Spleen (tissue), 11 donors: ENCODE measurements at regions not wholly inside any gene's neighbourhood (a gene's known extent, or its start where the extent isn't known, plus 50 kb on each side); places are given as distances from the start of the nearest gene placed in this dataset.
A peak's percentile ranks its signal among the peaks of the same experiment; 100 is the strongest.

Experiments
- DNase-seq: peaks from one replicate; pipeline ENCODE4 v3.0.0-alpha.2; 2020
- H3K27ac ChIP-seq, 8 donors: fragments of 200-600 bp; sonication (generic) in 7 of 8; 1 replicate in 4 of 8; 2 replicates in 4 of 8; pipeline versions ENCODE4 v1.5.0 to v1.8.0; 2016 to 2021; ENCODE audit warnings: inconsistent platforms in 4 of 8, mild to moderate bottlenecking in 4 of 8, moderate library complexity in 1 of 8
- H3K27me3 ChIP-seq, 7 donors: fragments of 200-600 bp; sonication (generic) in 6 of 7; replicated peaks in 1 of 7; 1 replicate in 4 of 7; 2 replicates in 3 of 7; pipeline versions ENCODE4 v1.5.0 to v1.8.0; 2016 to 2021; ENCODE audit warnings: inconsistent platforms in 3 of 7, mild to moderate bottlenecking in 1 of 7
- H3K36me3 ChIP-seq, 6 donors: fragments of 200-600 bp; sonication (generic) in 5 of 6; 1 replicate in 4 of 6; 2 replicates in 2 of 6; pipeline versions ENCODE4 v1.5.0 to v1.8.0; 2016 to 2021; ENCODE audit warnings: inconsistent platforms in 2 of 6
- H3K4me1 ChIP-seq, 6 donors: fragments of 200-600 bp; sonication (generic) in 5 of 6; 1 replicate in 3 of 6; 2 replicates in 3 of 6; pipeline versions ENCODE4 v1.5.0 to v1.8.0; 2016 to 2021; ENCODE audit warnings: inconsistent platforms in 3 of 6
- H3K4me3 ChIP-seq, 8 donors: fragments of 200-600 bp; sonication (generic) in 7 of 8; 1 replicate in 4 of 8; 2 replicates in 4 of 8; pipeline versions ENCODE4 v1.5.0 to v1.8.0; 2016 to 2021; ENCODE audit warnings: inconsistent platforms in 4 of 8, mild to moderate bottlenecking in 4 of 8, moderate library complexity in 2 of 8
- H3K9me3 ChIP-seq, 8 donors: fragments of 200-600 bp; sonication (generic) in 7 of 8; 1 replicate in 4 of 8; 2 replicates in 4 of 8; pipeline versions ENCODE4 v1.5.0 to v1.8.0; 2016 to 2021; ENCODE audit warnings: inconsistent platforms in 4 of 8
- CTCF ChIP-seq, 11 experiments: fragments of 200-600 bp in 7 of 11; fragments of 450-650 bp in 4 of 11; sonication (generic) in 4 of 11; IDR thresholded peaks in 8 of 11; conservative IDR thresholded peaks in 3 of 11; 1 replicate in 7 of 11; 2 replicates in 4 of 11; pipeline versions ENCODE4 v1.4.0 to v1.8.0; 2016 to 2021; ENCODE audit warnings: antibody characterized with exemption in 11 of 11, inconsistent platforms in 4 of 11, mild to moderate bottlenecking in 1 of 11
- POLR2A ChIP-seq, 3 donors: fragments of 450-650 bp; IDR thresholded peaks; one replicate each; pipeline ENCODE4 v1.5.1; 2017; ENCODE audit warnings: antibody characterized with exemption in 3 of 3, mild to moderate bottlenecking in 1 of 3
- POLR2AphosphoS5 ChIP-seq, 3 donors: sonication (generic); formaldehyde crosslinking; IDR thresholded peaks; one replicate each; pipeline ENCODE4 v1.5.1; 2017; ENCODE audit warnings: antibody characterized with exemption in 3 of 3
- WGBS, 5 donors: extraction: QIAGEN DNeasy Blood & Tissue Kit in 3 of 5; methylation state at CpG; one replicate each; pipeline versions ENCODE4 v1.1.5 to v1.1.7; 2013 to 2018; 5-methylcytosine and 5-hydroxymethylcytosine counted together
- intact Hi-C: fragments of 100-400 bp; cut with DNase I; formaldehyde crosslinking; loops from one replicate; pipeline ENCODE4 v1.15.0; 2023; ENCODE audit warnings: low total_unique reads
- donor health status: healthy with polysubstance abuse.
- donor health status: DM: no; HTN: no; CAD: no; lungs with moderate emphysema.
- donor health status: DM: no; HTN: no; CAD: no.
- donor health status: Bipolar disorder and iron deficiency.
- donor health status: healthy.
- donor health status: DM: no; HTN: no; CAD: no.
- donor health status: DM: yes; HTN: yes; CAD: no.

- 72 to 89% (median 82%) methylated on average over 10 of the region's 10 CpGs for WGBS, 5 donors
- Histone ChIP-seq H3K4me1 (peaks cover 0 to 55% (median 27%) of the 10 kb centered on the region in 6 donors), H3K27me3 (no peaks in the 10 kb centered on the region), H3K4me3 (no peak overlapping the region), H3K27ac (no peak overlapping the region), H3K36me3 (no peaks in the 10 kb centered on the region), H3K9me3 (no peaks in the 10 kb centered on the region)
- TF ChIP-seq POLR2A (IDR thresholded peaks at IDR 0.05) (no peak), POLR2AphosphoS5 (IDR thresholded peaks at IDR 0.05) (no peak), CTCF (IDR thresholded peaks at IDR 0.05 in 8 of 11, conservative IDR thresholded peaks at IDR 0.05 in 3 of 11) (no peak)
- intact Hi-C loops: no loop called here
- DNase-seq: no peak
These were observed 66.0 kb upstream of the ACSL3 start for GRCh38 chr2:222794585-222795449.

GRCh38 chr2:222795450-222796357 is 65.1 kb upstream of the ACSL3 start:
- WGBS, 5 donors: 87 to 94% (median 88%) methylated on average over 6 of the region's 6 CpGs
- intact Hi-C loops: no loop called here

GRCh38 chr2:222796413-222797103 is 64.3 kb upstream of the ACSL3 start:
- TF ChIP-seq CTCF (IDR thresholded peaks at IDR 0.05 in 8 of 11, conservative IDR thresholded peaks at IDR 0.05 in 3 of 11): no peak
- TF ChIP-seq POLR2A (IDR thresholded peaks at IDR 0.05): no peak
- TF ChIP-seq POLR2AphosphoS5 (IDR thresholded peaks at IDR 0.05): no peak
- H3K9me3 ChIP-seq: no peaks in the 10 kb centered on the region
- H3K27me3 ChIP-seq: no peaks in the 10 kb centered on the region
- no peak overlapping the region for H3K4me3 ChIP-seq
- no peak for DNase-seq
- intact Hi-C loops: no loop called here
- H3K36me3 ChIP-seq: no peaks in the 10 kb centered on the region
- H3K27ac ChIP-seq: no peak overlapping the region
- H3K4me1 ChIP-seq: peaks cover 0 to 39% (median 19%) of the 10 kb centered on the region in 6 donors
- WGBS, 5 donors: 55 to 85% (median 72%) methylated on average over 5 of the region's 5 CpGs

More at GRCh38 chr2:222795450-222796357, 65.1 kb upstream of the ACSL3 start:
- no peak for TF ChIP-seq POLR2AphosphoS5 (IDR thresholded peaks at IDR 0.05)
- Histone ChIP-seq H3K27me3 (no peaks in the 10 kb centered on the region), H3K9me3 (no peaks in the 10 kb centered on the region), H3K36me3 (no peaks in the 10 kb centered on the region), H3K4me1 (peaks cover 0 to 47% (median 22%) of the 10 kb centered on the region in 6 donors), H3K4me3 (no peak overlapping the region), H3K27ac (no peak overlapping the region)
- DNase-seq: no peak

- Histone ChIP-seq H3K27me3 (no peaks in the 10 kb centered on the region), H3K4me1 (peaks cover 0 to 32% (median 14%) of the 10 kb centered on the region in 6 donors), H3K9me3 (no peaks in the 10 kb centered on the region), H3K27ac (peak overlapping the region in 2 of 8 donors; percentile 55 to 59), H3K4me3 (no peak overlapping the region), H3K36me3 (no peaks in the 10 kb centered on the region)
- no peak for DNase-seq
- no peak for TF ChIP-seq POLR2AphosphoS5 (IDR thresholded peaks at IDR 0.05)
- TF ChIP-seq POLR2A (IDR thresholded peaks at IDR 0.05): no peak
- peak in 6 of 11 experiments; percentile 15 to 36 (median 30) for TF ChIP-seq CTCF (IDR thresholded peaks at IDR 0.05 in 8 of 11, conservative IDR thresholded peaks at IDR 0.05 in 3 of 11)
- 23 to 55% (median 34%) methylated on average over 2 of the region's 2 CpGs for WGBS, 5 donors
- intact Hi-C loops: no loop called here
These were observed 63.6 kb upstream of the ACSL3 start for GRCh38 chr2:222797261-222797660.
